ENCODE measurements at regions not wholly inside any gene's neighbourhood (a gene's known extent, or its start where the extent isn't known, plus 50 kb on each side); places are given as distances from the start of the nearest gene placed in this dataset.

DNA sequence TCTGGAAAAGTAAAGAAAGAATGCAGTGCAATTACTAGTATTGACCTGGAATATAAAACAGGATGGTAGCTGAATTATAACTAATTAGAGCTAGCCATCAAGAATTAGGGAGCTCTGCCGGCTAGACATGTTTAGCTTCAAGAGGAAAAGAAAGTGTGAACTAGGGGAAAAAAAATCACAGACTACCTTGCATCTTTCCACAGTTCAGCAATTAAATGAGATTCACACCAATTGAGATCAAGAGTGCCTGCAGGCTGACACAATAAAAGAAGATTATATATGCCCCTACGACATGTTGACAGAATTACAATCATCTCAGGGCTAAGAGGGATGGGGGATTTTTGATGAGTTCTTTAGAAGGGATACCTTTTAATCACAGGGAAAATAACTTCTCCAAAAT lies 303.3 kb upstream of the CELF2 start:
- H3K9ac ChIP-seq (ENCODE audit: low read depth in 1 of 2, low read length in 2 of 2): no peak overlapping the region
- H3K4me3 ChIP-seq (ENCODE audit: low read depth in 1 of 3, low read length in 3 of 3): no peak overlapping the region
- H3K36me3 ChIP-seq (ENCODE audit: control insufficient read depth in 4 of 4, insufficient read depth in 3 of 4, low read depth in 1 of 4, low read length in 3 of 4): no peaks in the 10 kb centered on the region
- 82% methylated on average over 2 of the region's 2 CpGs for WGBS
- H3K27ac ChIP-seq (ENCODE audit: low read depth in 1 of 2, low read length in 2 of 2): no peak overlapping the region
- no peaks in the 10 kb centered on the region for H3K9me3 ChIP-seq (ENCODE audit: control insufficient read depth in 4 of 4, low read length in 3 of 4)
- DNase-seq (ENCODE audit: low spot score): no peak
- no peaks in the 10 kb centered on the region for H3K27me3 ChIP-seq (ENCODE audit: control insufficient read depth in 4 of 4, insufficient read depth in 4 of 4, low read length in 3 of 4)
- TF ChIP-seq FOXA2 (IDR thresholded peaks at IDR 0.05) (no peak), SP1 (IDR thresholded peaks at IDR 0.05) (no peak), REST (IDR thresholded peaks at IDR 0.05) (no peak), JUND (IDR thresholded peaks at IDR 0.05) (no peak), ATF3 (IDR thresholded peaks at IDR 0.05) (no peak), NR2F2 (IDR thresholded peaks at IDR 0.05) (no peak), YY1 (IDR thresholded peaks at IDR 0.05) (no peak), MAX (IDR thresholded peaks at IDR 0.05) (no peak), TAF1 (conservative IDR thresholded peaks at IDR 0.05) (no peak), RAD21 (IDR thresholded peaks at IDR 0.05) (no peak), RXRA (IDR thresholded peaks at IDR 0.05) (no peak), HNF4A (conservative IDR thresholded peaks at IDR 0.05) (no peak), EGR1 (IDR thresholded peaks at IDR 0.05; ENCODE audit: low read depth in 2 of 2) (no peak), FOXA1 (IDR thresholded peaks at IDR 0.05) (no peak), HNF4G (IDR thresholded peaks at IDR 0.05) (no peak), GABPA (IDR thresholded peaks at IDR 0.05 in 1 of 2, conservative IDR thresholded peaks at IDR 0.05 in 1 of 2) (no peak)
- TF ChIP-seq, protein P1, sequence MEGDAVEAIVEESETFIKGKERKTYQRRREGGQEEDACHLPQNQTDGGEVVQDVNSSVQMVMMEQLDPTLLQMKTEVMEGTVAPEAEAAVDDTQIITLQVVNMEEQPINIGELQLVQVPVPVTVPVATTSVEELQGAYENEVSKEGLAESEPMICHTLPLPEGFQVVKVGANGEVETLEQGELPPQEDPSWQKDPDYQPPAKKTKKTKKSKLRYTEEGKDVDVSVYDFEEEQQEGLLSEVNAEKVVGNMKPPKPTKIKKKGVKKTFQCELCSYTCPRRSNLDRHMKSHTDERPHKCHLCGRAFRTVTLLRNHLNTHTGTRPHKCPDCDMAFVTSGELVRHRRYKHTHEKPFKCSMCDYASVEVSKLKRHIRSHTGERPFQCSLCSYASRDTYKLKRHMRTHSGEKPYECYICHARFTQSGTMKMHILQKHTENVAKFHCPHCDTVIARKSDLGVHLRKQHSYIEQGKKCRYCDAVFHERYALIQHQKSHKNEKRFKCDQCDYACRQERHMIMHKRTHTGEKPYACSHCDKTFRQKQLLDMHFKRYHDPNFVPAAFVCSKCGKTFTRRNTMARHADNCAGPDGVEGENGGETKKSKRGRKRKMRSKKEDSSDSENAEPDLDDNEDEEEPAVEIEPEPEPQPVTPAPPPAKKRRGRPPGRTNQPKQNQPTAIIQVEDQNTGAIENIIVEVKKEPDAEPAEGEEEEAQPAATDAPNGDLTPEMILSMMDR (IDR thresholded peaks at IDR 0.05; ENCODE audit: low read depth, low read length, missing input control): no peak
- TF ChIP-seq, protein P2, sequence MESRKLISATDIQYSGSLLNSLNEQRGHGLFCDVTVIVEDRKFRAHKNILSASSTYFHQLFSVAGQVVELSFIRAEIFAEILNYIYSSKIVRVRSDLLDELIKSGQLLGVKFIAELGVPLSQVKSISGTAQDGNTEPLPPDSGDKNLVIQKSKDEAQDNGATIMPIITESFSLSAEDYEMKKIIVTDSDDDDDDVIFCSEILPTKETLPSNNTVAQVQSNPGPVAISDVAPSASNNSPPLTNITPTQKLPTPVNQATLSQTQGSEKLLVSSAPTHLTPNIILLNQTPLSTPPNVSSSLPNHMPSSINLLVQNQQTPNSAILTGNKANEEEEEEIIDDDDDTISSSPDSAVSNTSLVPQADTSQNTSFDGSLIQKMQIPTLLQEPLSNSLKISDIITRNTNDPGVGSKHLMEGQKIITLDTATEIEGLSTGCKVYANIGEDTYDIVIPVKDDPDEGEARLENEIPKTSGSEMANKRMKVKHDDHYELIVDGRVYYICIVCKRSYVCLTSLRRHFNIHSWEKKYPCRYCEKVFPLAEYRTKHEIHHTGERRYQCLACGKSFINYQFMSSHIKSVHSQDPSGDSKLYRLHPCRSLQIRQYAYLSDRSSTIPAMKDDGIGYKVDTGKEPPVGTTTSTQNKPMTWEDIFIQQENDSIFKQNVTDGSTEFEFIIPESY (IDR thresholded peaks at IDR 0.05): no peak
- H3K4me1 ChIP-seq (ENCODE audit: control insufficient read depth in 4 of 4, insufficient read depth in 4 of 4, low read length in 3 of 4): no peaks in the 10 kb centered on the region
